ENCODE measurements at regions not wholly inside any gene's neighbourhood (a gene's known extent, or its start where the extent isn't known, plus 50 kb on each side); places are given as distances from the start of the nearest gene placed in this dataset.

DNA sequence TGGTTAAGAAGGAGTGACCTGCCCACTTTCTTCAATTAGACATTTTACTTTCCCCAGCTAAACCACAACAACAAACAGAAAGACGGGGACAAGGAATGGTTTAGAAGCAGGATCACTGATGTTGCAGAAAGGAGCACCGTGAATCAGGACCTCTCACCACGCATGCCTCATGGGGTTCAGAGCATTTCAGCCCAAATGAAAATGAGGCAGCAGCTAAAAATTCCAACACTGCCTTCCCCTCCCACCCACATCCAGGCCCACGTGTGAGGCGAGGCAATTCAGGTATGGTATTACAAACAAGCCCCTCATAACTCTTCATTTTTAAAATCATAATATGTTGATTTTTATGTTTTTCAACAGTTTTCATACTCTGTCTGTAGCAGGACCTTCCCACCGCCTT is 194.1 kb upstream of the ARID1B start:
- Histone ChIP-seq H3K4me3 (ENCODE audit: low read length) (no peak overlapping the region), H3K27me3 (ENCODE audit: control insufficient read depth, insufficient read depth, low read length) (no peaks in the 10 kb centered on the region), H3K9me3 (ENCODE audit: control insufficient read depth, low read depth, low read length) (peaks cover under 1% of the 10 kb centered on the region), H3K9ac (ENCODE audit: low read length) (no peak overlapping the region), H3K36me3 (ENCODE audit: control insufficient read depth, low read depth, low read length) (no peaks in the 10 kb centered on the region), H3K4me1 (ENCODE audit: control insufficient read depth, low read depth, low read length) (no peaks in the 10 kb centered on the region), H3K27ac (ENCODE audit: low read length) (no peak overlapping the region)

DNA sequence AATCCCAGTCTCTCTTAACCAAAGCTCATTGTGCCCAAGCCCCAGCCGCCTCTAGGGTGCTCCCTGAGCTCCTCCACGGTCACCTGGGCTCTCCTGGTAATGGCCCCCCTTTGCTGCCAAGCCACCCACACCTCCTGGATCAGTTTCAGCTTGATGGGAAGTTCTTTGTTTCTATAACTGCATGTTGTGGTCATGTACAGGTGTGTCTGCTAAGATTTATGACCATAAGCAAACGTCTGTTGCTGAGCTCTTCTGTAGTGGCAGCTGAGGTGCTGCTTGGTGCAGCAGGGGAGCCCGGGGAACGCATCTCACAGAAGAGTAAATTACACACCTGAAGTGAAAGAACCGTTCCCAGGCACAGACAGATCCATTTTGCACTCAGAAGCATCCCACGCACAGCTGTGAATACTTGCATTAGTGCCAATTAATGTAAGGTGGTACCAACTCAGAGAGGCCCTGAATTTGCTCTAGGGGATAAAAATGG is 194.6 kb upstream of the ARID1B start:
- Histone ChIP-seq H3K27ac (ENCODE audit: low read length) (no peak overlapping the region), H3K9ac (ENCODE audit: low read length) (no peak overlapping the region), H3K27me3 (ENCODE audit: control insufficient read depth, insufficient read depth, low read length) (no peaks in the 10 kb centered on the region), H3K4me1 (ENCODE audit: control insufficient read depth, low read depth, low read length) (no peaks in the 10 kb centered on the region), H3K36me3 (ENCODE audit: control insufficient read depth, low read depth, low read length) (no peaks in the 10 kb centered on the region), H3K4me3 (ENCODE audit: low read length) (no peak overlapping the region), H3K9me3 (ENCODE audit: control insufficient read depth, low read depth, low read length) (peaks cover 6% of the 10 kb centered on the region)

DNA sequence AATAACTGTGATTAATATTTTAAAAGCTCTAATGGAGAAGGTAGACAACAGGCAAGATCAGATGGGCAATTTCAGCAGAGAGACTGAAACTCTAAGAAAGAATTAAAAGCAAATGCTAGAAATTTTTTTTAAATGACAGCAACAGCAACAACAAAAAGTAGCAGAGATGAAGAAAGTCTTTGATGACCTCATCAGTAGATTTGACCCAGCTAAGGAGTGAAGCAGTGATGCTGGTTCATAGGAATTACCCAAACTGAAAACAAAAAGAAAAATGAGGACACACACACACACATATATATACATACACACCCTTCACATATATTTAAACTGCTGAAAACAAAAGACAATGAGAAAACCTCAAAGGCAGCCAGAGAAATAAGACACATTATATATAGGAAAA is 197.6 kb upstream of the ARID1B start:
- no peaks in the 10 kb centered on the region for H3K27me3 ChIP-seq (ENCODE audit: control insufficient read depth, insufficient read depth, low read length)
- peaks cover 6% of the 10 kb centered on the region for H3K9me3 ChIP-seq (ENCODE audit: control insufficient read depth, low read depth, low read length)
- no peaks in the 10 kb centered on the region for H3K36me3 ChIP-seq (ENCODE audit: control insufficient read depth, low read depth, low read length)
- H3K27ac ChIP-seq (ENCODE audit: low read length): no peak overlapping the region
- H3K9ac ChIP-seq (ENCODE audit: low read length): no peak overlapping the region
- H3K4me3 ChIP-seq (ENCODE audit: low read length): no peak overlapping the region
- no peaks in the 10 kb centered on the region for H3K4me1 ChIP-seq (ENCODE audit: control insufficient read depth, low read depth, low read length)

DNA sequence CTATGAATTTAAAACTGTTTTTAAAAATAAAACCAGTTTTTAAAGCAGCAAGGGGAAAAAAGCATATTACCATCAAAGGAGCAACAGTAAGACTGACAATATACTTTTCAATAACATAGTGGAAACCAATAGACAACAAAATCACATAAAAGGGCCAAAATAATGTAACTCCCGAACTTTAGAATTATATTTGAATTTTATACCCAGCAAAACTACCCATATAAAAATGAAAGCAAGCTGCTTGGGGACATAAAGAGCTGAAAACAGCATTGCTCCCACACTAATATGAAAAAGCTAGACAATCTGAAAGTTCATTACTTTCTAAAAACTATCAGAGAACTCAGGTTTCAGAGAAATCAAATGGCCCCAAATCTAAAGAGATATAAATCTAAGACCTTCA is 199.4 kb upstream of the ARID1B start:
- Histone ChIP-seq H3K27me3 (ENCODE audit: control insufficient read depth, insufficient read depth, low read length) (no peaks in the 10 kb centered on the region), H3K4me1 (ENCODE audit: control insufficient read depth, low read depth, low read length) (no peaks in the 10 kb centered on the region), H3K9me3 (ENCODE audit: control insufficient read depth, low read depth, low read length) (peaks cover 6% of the 10 kb centered on the region), H3K4me3 (ENCODE audit: low read length) (no peak overlapping the region), H3K36me3 (ENCODE audit: control insufficient read depth, low read depth, low read length) (no peaks in the 10 kb centered on the region), H3K27ac (ENCODE audit: low read length) (no peak overlapping the region), H3K9ac (ENCODE audit: low read length) (no peak overlapping the region)

DNA sequence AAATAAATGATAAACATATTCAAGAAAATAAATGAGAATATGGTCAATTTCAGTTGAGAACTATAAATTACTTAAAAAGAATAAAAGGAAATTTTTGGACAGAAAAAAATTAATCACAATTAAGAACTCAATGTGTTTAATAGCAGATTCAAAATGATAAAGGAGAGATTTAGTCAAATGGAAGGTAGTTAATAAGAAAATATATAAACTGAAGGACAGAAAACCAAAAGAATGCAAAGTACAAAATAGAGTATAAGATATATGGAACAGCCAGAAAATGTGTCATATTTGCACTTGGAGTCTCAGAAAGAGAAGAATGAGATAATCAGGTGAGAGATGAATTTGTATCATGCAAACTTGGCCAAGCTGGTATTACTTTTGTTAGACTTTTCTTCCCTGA is 201.8 kb upstream of the ARID1B start:
- H3K27me3 ChIP-seq (ENCODE audit: control insufficient read depth, insufficient read depth, low read length): no peaks in the 10 kb centered on the region
- H3K4me1 ChIP-seq (ENCODE audit: control insufficient read depth, low read depth, low read length): no peaks in the 10 kb centered on the region
- peaks cover 6% of the 10 kb centered on the region for H3K9me3 ChIP-seq (ENCODE audit: control insufficient read depth, low read depth, low read length)
- H3K4me3 ChIP-seq (ENCODE audit: low read length): no peak overlapping the region
- no peak overlapping the region for H3K27ac ChIP-seq (ENCODE audit: low read length)
- no peaks in the 10 kb centered on the region for H3K36me3 ChIP-seq (ENCODE audit: control insufficient read depth, low read depth, low read length)
- H3K9ac ChIP-seq (ENCODE audit: low read length): no peak overlapping the region

DNA sequence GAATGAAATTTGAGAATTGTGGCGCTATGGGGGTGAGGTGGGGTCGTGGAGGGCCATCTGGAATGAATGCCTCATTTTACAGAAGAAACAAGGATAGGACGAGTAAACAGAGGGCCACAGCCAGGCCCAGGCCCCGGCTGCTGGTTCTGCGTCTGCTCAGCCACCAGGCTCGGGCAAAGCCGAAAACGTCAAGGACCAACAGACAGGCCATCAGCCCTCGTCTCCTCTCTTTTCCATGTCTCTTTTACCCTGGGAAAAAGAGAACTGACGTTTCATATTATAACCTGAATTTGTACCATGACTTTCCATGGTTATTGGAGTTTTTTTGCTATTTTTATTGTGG is 212.4 kb upstream of the ARID1B start:
- Histone ChIP-seq H3K27ac (ENCODE audit: low read length) (no peak overlapping the region), H3K9ac (ENCODE audit: low read length) (no peak overlapping the region), H3K4me1 (ENCODE audit: control insufficient read depth, low read depth, low read length) (no peaks in the 10 kb centered on the region), H3K27me3 (ENCODE audit: control insufficient read depth, insufficient read depth, low read length) (no peaks in the 10 kb centered on the region), H3K9me3 (ENCODE audit: control insufficient read depth, low read depth, low read length) (peaks cover 5% of the 10 kb centered on the region), H3K4me3 (ENCODE audit: low read length) (no peak overlapping the region), H3K36me3 (ENCODE audit: control insufficient read depth, low read depth, low read length) (no peaks in the 10 kb centered on the region)

DNA sequence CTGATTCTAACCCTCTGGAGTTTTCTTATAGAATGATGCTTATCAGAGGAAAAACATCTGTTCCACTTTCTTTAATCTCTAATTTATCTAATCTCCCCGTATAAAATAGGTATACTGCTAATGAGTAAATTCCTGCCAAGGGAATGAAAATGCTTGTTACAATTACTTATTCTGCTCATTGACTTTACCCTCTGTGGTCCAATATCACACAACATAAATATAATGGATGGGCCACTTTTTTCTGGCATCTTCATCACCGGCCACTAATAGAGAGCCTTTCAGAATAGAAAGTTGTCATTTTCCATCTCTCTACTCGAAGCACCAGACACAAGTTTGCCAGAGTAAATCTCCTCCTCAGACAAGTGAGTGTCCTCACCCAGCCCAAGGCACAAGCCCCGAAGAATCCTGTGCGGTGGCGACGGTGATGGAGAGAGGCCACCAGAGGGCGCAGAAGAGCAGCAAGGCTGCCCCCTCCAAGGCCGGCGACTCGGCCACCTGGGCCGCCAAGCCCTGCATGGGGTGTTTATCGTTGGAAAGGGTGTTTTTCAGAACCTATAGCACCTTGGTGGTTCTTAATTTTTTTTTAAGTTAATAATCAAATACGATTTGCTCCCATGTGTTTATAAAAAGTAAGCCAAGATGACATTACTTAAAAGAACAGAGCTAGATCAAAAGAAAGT is 212.9 kb upstream of the ARID1B start:
- Histone ChIP-seq H3K9ac (ENCODE audit: low read length) (no peak overlapping the region), H3K9me3 (ENCODE audit: control insufficient read depth, low read depth, low read length) (peaks cover 5% of the 10 kb centered on the region), H3K27me3 (ENCODE audit: control insufficient read depth, insufficient read depth, low read length) (no peaks in the 10 kb centered on the region), H3K4me3 (ENCODE audit: low read length) (no peak overlapping the region), H3K4me1 (ENCODE audit: control insufficient read depth, low read depth, low read length) (no peaks in the 10 kb centered on the region), H3K27ac (ENCODE audit: low read length) (no peak overlapping the region), H3K36me3 (ENCODE audit: control insufficient read depth, low read depth, low read length) (no peaks in the 10 kb centered on the region)

DNA sequence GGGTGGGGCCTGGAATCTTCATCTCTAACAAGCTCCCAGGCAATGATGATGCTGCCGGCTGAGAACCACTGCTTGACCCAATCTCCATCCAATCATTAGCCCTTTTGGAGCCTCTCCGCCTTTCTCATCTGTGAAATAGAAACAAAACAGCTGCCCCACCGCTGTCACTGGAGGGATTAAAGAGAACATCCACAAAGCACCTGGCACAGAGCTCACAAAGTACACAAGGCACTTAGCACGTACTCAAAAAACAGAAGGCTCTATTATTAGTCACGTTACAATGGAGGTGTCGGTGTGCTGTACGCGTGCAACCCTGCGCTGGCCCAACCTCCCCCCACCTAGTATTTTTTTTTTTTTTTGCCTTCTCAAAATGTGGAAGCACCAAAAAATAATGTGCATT is 213.5 kb upstream of the ARID1B start:
- H3K9ac ChIP-seq (ENCODE audit: low read length): no peak overlapping the region

DNA sequence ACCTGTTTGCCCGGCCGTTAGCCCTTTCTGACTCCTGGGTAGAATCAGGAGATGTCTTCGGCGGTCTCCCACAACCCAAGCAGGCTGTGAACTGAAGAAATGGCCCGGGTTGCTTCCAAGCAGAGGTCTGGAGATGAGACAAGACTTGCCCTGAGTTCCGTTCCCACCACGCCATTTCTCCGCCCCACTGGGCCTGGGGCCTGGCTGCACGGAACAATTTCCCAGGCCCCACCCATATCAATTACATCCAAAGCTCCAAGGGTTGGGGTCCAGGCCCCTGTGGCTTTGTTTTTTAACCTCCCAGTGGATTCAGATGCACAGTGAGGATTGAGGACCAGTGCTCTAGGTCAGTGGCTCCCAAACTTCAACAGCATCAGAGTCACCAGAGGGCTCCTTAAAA is 214.5 kb upstream of the ARID1B start:
- Histone ChIP-seq H3K4me1 (ENCODE audit: control insufficient read depth, low read depth, low read length) (no peaks in the 10 kb centered on the region), H3K9me3 (ENCODE audit: control insufficient read depth, low read depth, low read length) (peaks cover 5% of the 10 kb centered on the region), H3K4me3 (ENCODE audit: low read length) (no peak overlapping the region), H3K27me3 (ENCODE audit: control insufficient read depth, insufficient read depth, low read length) (no peaks in the 10 kb centered on the region), H3K36me3 (ENCODE audit: control insufficient read depth, low read depth, low read length) (no peaks in the 10 kb centered on the region), H3K27ac (ENCODE audit: low read length) (no peak overlapping the region), H3K9ac (ENCODE audit: low read length) (no peak overlapping the region)

More for the DNA sequence above, 213.5 kb upstream of the ARID1B start:
- Histone ChIP-seq H3K27ac (ENCODE audit: low read length) (no peak overlapping the region), H3K27me3 (ENCODE audit: control insufficient read depth, insufficient read depth, low read length) (no peaks in the 10 kb centered on the region), H3K9me3 (ENCODE audit: control insufficient read depth, low read depth, low read length) (peaks cover 5% of the 10 kb centered on the region), H3K4me3 (ENCODE audit: low read length) (no peak overlapping the region), H3K4me1 (ENCODE audit: control insufficient read depth, low read depth, low read length) (no peaks in the 10 kb centered on the region), H3K36me3 (ENCODE audit: control insufficient read depth, low read depth, low read length) (no peaks in the 10 kb centered on the region)

DNA sequence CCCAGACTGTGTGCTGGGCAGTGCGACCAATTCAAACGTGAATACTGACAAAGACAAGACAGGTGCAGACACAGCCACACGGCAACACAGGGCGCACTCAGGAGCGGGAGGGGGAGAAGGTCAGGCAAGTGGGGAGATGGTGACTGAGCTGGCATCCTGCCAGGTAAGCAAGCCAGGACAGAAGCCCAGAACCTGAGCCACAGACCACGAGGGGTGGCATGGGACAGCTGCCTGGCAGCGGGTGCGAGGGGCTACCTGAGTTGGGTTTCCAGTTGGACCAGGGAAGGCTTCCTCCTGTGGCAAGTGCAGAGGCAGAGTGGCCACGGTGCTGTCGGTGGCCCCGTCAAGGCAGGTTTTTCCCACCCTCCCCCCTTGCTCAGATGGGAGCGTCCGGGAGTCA is 215.2 kb upstream of the ARID1B start:
- H3K4me3 ChIP-seq (ENCODE audit: low read length): no peak overlapping the region
- peaks cover 5% of the 10 kb centered on the region for H3K9me3 ChIP-seq (ENCODE audit: control insufficient read depth, low read depth, low read length)
- no peaks in the 10 kb centered on the region for H3K27me3 ChIP-seq (ENCODE audit: control insufficient read depth, insufficient read depth, low read length)
- peaks cover 3% of the 10 kb centered on the region for H3K4me1 ChIP-seq (ENCODE audit: control insufficient read depth, low read depth, low read length)
- no peaks in the 10 kb centered on the region for H3K36me3 ChIP-seq (ENCODE audit: control insufficient read depth, low read depth, low read length)
- no peak overlapping the region for H3K9ac ChIP-seq (ENCODE audit: low read length)
- no peak overlapping the region for H3K27ac ChIP-seq (ENCODE audit: low read length)

DNA sequence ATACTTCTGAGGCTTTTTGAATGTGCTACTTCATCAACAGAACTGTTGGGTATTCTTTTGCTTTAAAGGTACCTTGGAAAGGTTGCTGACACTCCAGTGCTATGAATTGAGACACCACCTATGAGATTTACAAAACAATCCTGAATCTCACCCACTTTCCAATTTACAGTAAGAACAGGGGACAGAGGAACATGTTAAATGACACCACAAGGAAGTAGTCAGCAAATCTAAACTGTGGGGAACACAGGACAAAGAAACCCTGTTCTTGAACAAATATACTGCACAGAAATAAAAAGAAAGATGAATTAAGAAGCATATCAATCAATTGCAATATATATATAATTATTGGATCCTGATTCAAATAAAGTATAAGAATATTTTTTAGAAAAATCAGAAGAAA is 216.7 kb upstream of the ARID1B start:
- no peak overlapping the region for H3K9ac ChIP-seq (ENCODE audit: low read length)
- no peaks in the 10 kb centered on the region for H3K27me3 ChIP-seq (ENCODE audit: control insufficient read depth, insufficient read depth, low read length)
- H3K9me3 ChIP-seq (ENCODE audit: control insufficient read depth, low read depth, low read length): peaks cover 5% of the 10 kb centered on the region
- H3K36me3 ChIP-seq (ENCODE audit: control insufficient read depth, low read depth, low read length): no peaks in the 10 kb centered on the region
- H3K27ac ChIP-seq (ENCODE audit: low read length): no peak overlapping the region
- H3K4me1 ChIP-seq (ENCODE audit: control insufficient read depth, low read depth, low read length): peaks cover 3% of the 10 kb centered on the region
- H3K4me3 ChIP-seq (ENCODE audit: low read length): no peak overlapping the region

DNA sequence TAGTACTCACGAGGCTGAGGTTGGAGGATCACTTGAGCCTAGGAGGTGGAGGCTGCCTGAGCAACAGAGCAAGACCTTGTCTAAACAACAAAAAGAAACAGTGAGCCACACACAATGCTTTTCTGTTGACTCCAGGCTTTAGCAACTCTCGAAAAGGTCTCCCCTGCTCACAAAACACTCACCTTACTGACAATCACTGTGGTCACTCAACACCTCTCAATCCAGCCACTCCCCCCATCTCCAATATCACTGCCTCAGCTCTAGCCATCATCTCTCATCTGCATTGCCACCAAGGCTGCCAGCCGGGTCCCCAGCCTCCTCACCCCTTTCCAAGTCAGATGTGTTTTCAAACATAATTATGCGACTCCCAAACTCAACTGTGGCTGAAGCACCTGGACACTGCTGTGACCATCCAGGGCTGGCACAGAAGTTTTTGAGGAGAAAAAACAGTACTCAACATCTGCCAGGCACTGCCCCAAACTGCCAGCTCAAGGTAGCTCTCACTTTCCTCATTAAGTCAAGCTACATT is 218.0 kb upstream of the ARID1B start:
- peaks cover 5% of the 10 kb centered on the region for H3K9me3 ChIP-seq (ENCODE audit: control insufficient read depth, low read depth, low read length)
- H3K27ac ChIP-seq (ENCODE audit: low read length): no peak overlapping the region

More for the DNA sequence above, 218.0 kb upstream of the ARID1B start:
- Histone ChIP-seq H3K4me1 (ENCODE audit: control insufficient read depth, low read depth, low read length) (peaks cover 3% of the 10 kb centered on the region), H3K4me3 (ENCODE audit: low read length) (no peak overlapping the region), H3K36me3 (ENCODE audit: control insufficient read depth, low read depth, low read length) (no peaks in the 10 kb centered on the region), H3K27me3 (ENCODE audit: control insufficient read depth, insufficient read depth, low read length) (no peaks in the 10 kb centered on the region), H3K9ac (ENCODE audit: low read length) (no peak overlapping the region)

Data from iPS-18a (cell line).